Parathyroid adenoma (tissue), 2 donors: ENCODE measurements at regions not wholly inside any gene's neighbourhood (a gene's known extent, or its start where the extent isn't known, plus 50 kb on each side); places are given as distances from the start of the nearest gene placed in this dataset.

Source experiments
- H2AFZ ChIP-seq: fragments of 300-600 bp; sonication (generic); one replicate; pipeline ENCODE4 v1.7.0; 2017; ENCODE audit warnings: antibody characterized with exemption, mild to moderate bottlenecking
- H3K27ac ChIP-seq: fragments of 300-600 bp; sonication (generic); one replicate; pipeline ENCODE4 v1.7.0; 2017
- H3K27me3 ChIP-seq: fragments of 300-600 bp; sonication (generic); one replicate; pipeline ENCODE4 v1.7.0; 2017; ENCODE audit warnings: low read length; ENCODE audit not compliant: control insufficient read depth, insufficient read depth
- H3K36me3 ChIP-seq: fragments of 300-600 bp; sonication (generic); one replicate; pipeline ENCODE4 v1.7.0; 2017; ENCODE audit warnings: low read length; ENCODE audit not compliant: control insufficient read depth, insufficient read depth
- H3K4me1 ChIP-seq: fragments of 300-600 bp; sonication (generic); one replicate; pipeline ENCODE4 v1.7.0; 2017; ENCODE audit warnings: control low read depth
- H3K4me2 ChIP-seq: fragments of 300-600 bp; sonication (generic); one replicate; pipeline ENCODE4 v1.7.0; 2017; ENCODE audit warnings: low read length
- H3K4me3 ChIP-seq: fragments of 300-600 bp; sonication (generic); one replicate; pipeline ENCODE4 v1.7.0; 2017; ENCODE audit warnings: low read depth, low read length
- H3K79me2 ChIP-seq: fragments of 300-600 bp; sonication (generic); one replicate; pipeline ENCODE4 v1.7.0; 2017; ENCODE audit warnings: control low read depth
- H3K9ac ChIP-seq: fragments of 300-600 bp; sonication (generic); one replicate; pipeline ENCODE4 v1.7.0; 2017; ENCODE audit warnings: mild to moderate bottlenecking
- H3K9me3 ChIP-seq: fragments of 300-600 bp; sonication (generic); one replicate; pipeline ENCODE4 v1.7.0; 2017; ENCODE audit warnings: low read length; ENCODE audit not compliant: control insufficient read depth
- TF ChIP-seq, protein P1 (sequence below): fragments of 300-600 bp; sonication (generic); IDR thresholded peaks from one replicate; pipeline ENCODE4 v1.7.0; 2017; ENCODE audit warnings: antibody characterized with exemption, mild to moderate bottlenecking
- donor health status: primary hyperparathyroidism.

- H3K4me3 ChIP-seq = no peak overlapping the region
- no peaks in the 10 kb centered on the region for H3K36me3 ChIP-seq
- H2AFZ ChIP-seq = no peak overlapping the region
- H3K9me3 ChIP-seq = no peaks in the 10 kb centered on the region
- no peaks in the 10 kb centered on the region for H3K79me2 ChIP-seq
- no peaks in the 10 kb centered on the region for H3K27me3 ChIP-seq
- no peak overlapping the region for H3K4me2 ChIP-seq
- no peaks in the 10 kb centered on the region for H3K4me1 ChIP-seq
- H3K9ac ChIP-seq = no peak overlapping the region
- TF ChIP-seq, protein P1, sequence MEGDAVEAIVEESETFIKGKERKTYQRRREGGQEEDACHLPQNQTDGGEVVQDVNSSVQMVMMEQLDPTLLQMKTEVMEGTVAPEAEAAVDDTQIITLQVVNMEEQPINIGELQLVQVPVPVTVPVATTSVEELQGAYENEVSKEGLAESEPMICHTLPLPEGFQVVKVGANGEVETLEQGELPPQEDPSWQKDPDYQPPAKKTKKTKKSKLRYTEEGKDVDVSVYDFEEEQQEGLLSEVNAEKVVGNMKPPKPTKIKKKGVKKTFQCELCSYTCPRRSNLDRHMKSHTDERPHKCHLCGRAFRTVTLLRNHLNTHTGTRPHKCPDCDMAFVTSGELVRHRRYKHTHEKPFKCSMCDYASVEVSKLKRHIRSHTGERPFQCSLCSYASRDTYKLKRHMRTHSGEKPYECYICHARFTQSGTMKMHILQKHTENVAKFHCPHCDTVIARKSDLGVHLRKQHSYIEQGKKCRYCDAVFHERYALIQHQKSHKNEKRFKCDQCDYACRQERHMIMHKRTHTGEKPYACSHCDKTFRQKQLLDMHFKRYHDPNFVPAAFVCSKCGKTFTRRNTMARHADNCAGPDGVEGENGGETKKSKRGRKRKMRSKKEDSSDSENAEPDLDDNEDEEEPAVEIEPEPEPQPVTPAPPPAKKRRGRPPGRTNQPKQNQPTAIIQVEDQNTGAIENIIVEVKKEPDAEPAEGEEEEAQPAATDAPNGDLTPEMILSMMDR = no peak
- no peak overlapping the region for H3K27ac ChIP-seq
Observed at GRCh38 chr4:27368781-27369180, 508.1 kb downstream of the STIM2 start.

- TF ChIP-seq, protein P1 = no peak
- Histone ChIP-seq H3K79me2 (no peaks in the 10 kb centered on the region), H3K4me2 (no peak overlapping the region), H3K9me3 (no peaks in the 10 kb centered on the region), H3K9ac (no peak overlapping the region), H3K27me3 (no peaks in the 10 kb centered on the region), H3K36me3 (no peaks in the 10 kb centered on the region), H3K4me3 (no peak overlapping the region), H3K4me1 (no peaks in the 10 kb centered on the region), H2AFZ (no peak overlapping the region), H3K27ac (no peak overlapping the region)
Observed at GRCh38 chr4:27381815-27382214, 521.2 kb downstream of the STIM2 start.

- Histone ChIP-seq H3K36me3 (no peaks in the 10 kb centered on the region), H2AFZ (no peak overlapping the region), H3K4me1 (no peaks in the 10 kb centered on the region), H3K4me3 (no peak overlapping the region), H3K9ac (no peak overlapping the region), H3K79me2 (no peaks in the 10 kb centered on the region), H3K9me3 (no peaks in the 10 kb centered on the region), H3K27ac (no peak overlapping the region), H3K27me3 (no peaks in the 10 kb centered on the region), H3K4me2 (no peak overlapping the region)
- TF ChIP-seq, protein P1 = no peak
Observed at GRCh38 chr4:27387711-27388110, 527.1 kb downstream of the STIM2 start.

- Histone ChIP-seq H3K4me3 (no peak overlapping the region), H3K36me3 (no peaks in the 10 kb centered on the region), H3K27me3 (no peaks in the 10 kb centered on the region), H3K79me2 (no peaks in the 10 kb centered on the region), H3K9ac (no peak overlapping the region), H3K27ac (no peak overlapping the region), H2AFZ (no peak overlapping the region), H3K9me3 (no peaks in the 10 kb centered on the region), H3K4me2 (no peak overlapping the region), H3K4me1 (no peaks in the 10 kb centered on the region)
- TF ChIP-seq, protein P1 = no peak
Observed at GRCh38 chr4:27397886-27398285, 537.2 kb downstream of the STIM2 start.

GRCh38 chr4:27398631-27399310 is 538.1 kb downstream of the STIM2 start:
- no peak overlapping the region for H2AFZ ChIP-seq
- no peaks in the 10 kb centered on the region for H3K4me1 ChIP-seq
- H3K27me3 ChIP-seq = no peaks in the 10 kb centered on the region
- no peaks in the 10 kb centered on the region for H3K36me3 ChIP-seq
- no peak overlapping the region for H3K9ac ChIP-seq
- H3K27ac ChIP-seq = no peak overlapping the region
- TF ChIP-seq, protein P1 = no peak
- no peak overlapping the region for H3K4me3 ChIP-seq
- no peak overlapping the region for H3K4me2 ChIP-seq
- H3K9me3 ChIP-seq = no peaks in the 10 kb centered on the region
- H3K79me2 ChIP-seq = no peaks in the 10 kb centered on the region
